Endothelial cell of umbilical vein (primary cell): ENCODE measurements at regions not wholly inside any gene's neighbourhood (a gene's known extent, or its start where the extent isn't known, plus 50 kb on each side); places are given as distances from the start of the nearest gene placed in this dataset.

Experiments used
- BruUV-seq: library from RNA; stranded (reverse); fragments of 400-500 nt; replicated peaks from 2 replicates; lab custom pipeline; 2021; lab: Mats Ljungman, UMichigan
- CTCF ChIA-PET: fragments of 300-600, 350-600 bp; sonication (Branson Sonifier 250); formaldehyde crosslinking; loops from one replicate; lab custom pipeline; 2021; ENCODE audit warnings: antibody characterized with exemption, inconsistent platforms; lab: Charles Lee
- POLR2A ChIA-PET: fragments of 300-600, 350-600 bp; sonication (Branson Sonifier 250); formaldehyde crosslinking; loops from one replicate; lab custom pipeline; 2021; ENCODE audit warnings: antibody characterized with exemption, inconsistent platforms; lab: Charles Lee
- DNase-seq: peaks from one replicate; pipeline ENCODE4 v3.0.0-alpha.2; 2011; ENCODE audit warnings: low read depth, low spot score
- FAIRE-seq: peaks from 2 replicates; lab custom pipeline; 2011; peaks lifted over from hg19 to GRCh38; lab: Jason Lieb, UNC
- H2AFZ ChIP-seq: 2 replicates; pipeline ENCODE4 v1.6.0; 2012; ENCODE audit warnings: low read depth, low read length, control low read depth, inconsistent platforms
- H3K27ac ChIP-seq: 2 replicates; pipeline ENCODE4 v1.5.1; 2011; ENCODE audit warnings: low read depth, mild to moderate bottlenecking, control low read depth, low read length, moderate library complexity; ENCODE audit not compliant: insufficient read depth
- H3K27me3 ChIP-seq, 2 experiments: 2 replicates each; pipeline versions ENCODE4 v1.6.0 to v1.6.1; 2011; ENCODE audit warnings: low read length in 2 of 2, mixed read lengths in 1 of 2; ENCODE audit not compliant: control insufficient read depth in 2 of 2, insufficient read depth in 2 of 2
- H3K36me3 ChIP-seq, 2 experiments: 2 replicates in 1 of 2; 3 replicates in 1 of 2; pipeline ENCODE4 v1.5.1; 2011; ENCODE audit warnings: low read length in 2 of 2, mild to moderate bottlenecking in 1 of 2, moderate library complexity in 1 of 2; ENCODE audit not compliant: control insufficient read depth in 2 of 2, insufficient read depth in 2 of 2; ENCODE audit errors: extremely low read depth in 1 of 2
- H3K4me1 ChIP-seq: 3 replicates; pipeline ENCODE4 v1.5.1; 2011; ENCODE audit warnings: mild to moderate bottlenecking, low read length; ENCODE audit not compliant: control insufficient read depth, insufficient read depth; ENCODE audit errors: extremely low read depth
- H3K4me2 ChIP-seq: 2 replicates; pipeline ENCODE4 v1.6.1; 2011; ENCODE audit warnings: low read length, control low read depth, mixed read lengths; ENCODE audit not compliant: insufficient read depth
- H3K4me3 ChIP-seq, 3 experiments: fragments of 200-600 bp in 1 of 3; sonication (generic), shearing (Covaris generic) in 1 of 3; replicated peaks in 1 of 3; 2 replicates each; pipeline ENCODE4 v1.5.1; 2011 to 2016; ENCODE audit warnings: control low read depth in 3 of 3, low read length in 3 of 3, mild to moderate bottlenecking in 2 of 3, inconsistent platforms in 1 of 3, low read depth in 1 of 3, moderate library complexity in 1 of 3; ENCODE audit not compliant: insufficient read depth in 1 of 3
- H3K79me2 ChIP-seq: 2 replicates; pipeline ENCODE4 v1.6.0; 2012; ENCODE audit warnings: low read length, inconsistent platforms; ENCODE audit not compliant: control insufficient read depth, insufficient read depth
- H3K9ac ChIP-seq: replicated peaks from 2 replicates; pipeline ENCODE3; 2011; ENCODE audit warnings: low read length, control low read depth; ENCODE audit not compliant: insufficient read depth; ENCODE audit errors: extremely low read depth
- H3K9me1 ChIP-seq: replicated peaks from 3 replicates; pipeline ENCODE4 v1.6.0; 2011; ENCODE audit warnings: mild to moderate bottlenecking, low read length; ENCODE audit not compliant: control insufficient read depth, insufficient read depth; ENCODE audit errors: extremely low read depth
- H3K9me3 ChIP-seq: replicated peaks from 2 replicates; pipeline ENCODE4 v1.5.1; 2012; ENCODE audit warnings: low read length, inconsistent platforms; ENCODE audit not compliant: control insufficient read depth, insufficient read depth
- H4K20me1 ChIP-seq: replicated peaks from 2 replicates; pipeline ENCODE3; 2011; ENCODE audit warnings: mild to moderate bottlenecking, low read length; ENCODE audit not compliant: control insufficient read depth, insufficient read depth; ENCODE audit errors: extremely low read depth
- CTCF ChIP-seq, 2 donors: IDR thresholded peaks; 1 replicate in 1 of 2; 2 replicates in 1 of 2; pipeline ENCODE4 v1.5.1; 2011; ENCODE audit warnings: low read length in 2 of 2, mild to moderate bottlenecking in 2 of 2, moderate library complexity in 2 of 2, control low read depth in 1 of 2, inconsistent platforms in 1 of 2, low read depth in 1 of 2; ENCODE audit not compliant: insufficient read depth in 1 of 2; ENCODE audit errors: extremely low read depth in 1 of 2
- EZH2 ChIP-seq: IDR thresholded peaks from 2 replicates; pipeline ENCODE4 v1.6.1; 2012; ENCODE audit warnings: borderline replicate concordance, low read depth, mild to moderate bottlenecking, moderate library complexity, low read length, inconsistent platforms; ENCODE audit not compliant: severe bottlenecking
- FOS ChIP-seq: IDR thresholded peaks from 2 replicates; pipeline ENCODE4 v1.6.1; 2011; ENCODE audit warnings: mild to moderate bottlenecking, low read length, moderate library complexity, borderline replicate concordance; ENCODE audit not compliant: insufficient read depth
- GATA2 ChIP-seq: IDR thresholded peaks from 2 replicates; pipeline ENCODE4 v1.7.0; 2011; ENCODE audit warnings: low read depth, mild to moderate bottlenecking, moderate library complexity, mixed read lengths, low read length; ENCODE audit not compliant: insufficient read length, insufficient read depth
- JUN ChIP-seq: IDR thresholded peaks from 2 replicates; pipeline ENCODE4 v1.6.1; 2011; ENCODE audit warnings: borderline replicate concordance, low read depth; ENCODE audit not compliant: insufficient read length, insufficient read depth
- MYC ChIP-seq: IDR thresholded peaks from one replicate; pipeline ENCODE4 v1.6.1; 2011; ENCODE audit warnings: mild to moderate bottlenecking, low read depth, low read length
- POLR2A ChIP-seq: IDR thresholded peaks from 2 replicates; pipeline ENCODE4 v1.6.1; 2012; ENCODE audit warnings: low read depth, mild to moderate bottlenecking, control low read depth, low read length
- POLR2AphosphoS5 ChIP-seq: IDR thresholded peaks from 2 replicates; pipeline ENCODE4 v1.6.1; 2012; ENCODE audit warnings: low read depth, mild to moderate bottlenecking, control low read depth, low read length, moderate library complexity; ENCODE audit not compliant: insufficient read depth
- dilution Hi-C: fragments of 300-500 bp; cut with MboI; formaldehyde crosslinking; loops from one replicate; pipeline ENCODE4 v1.15.0; 2019; ENCODE audit warnings: low sequenced_read_pairs; ENCODE audit not compliant: extremely low pct_ligation_motif_present
- intact Hi-C: fragments of 100-400 bp; cut with micrococcal nuclease; formaldehyde crosslinking; loops from one replicate; pipeline ENCODE4 v1.10.0; 2022

- no peaks in the 10 kb centered on the region for H3K9me3 ChIP-seq
- DNase-seq (peak; percentile 3), FAIRE-seq (no peak)
- no TSS peak for BruUV-seq
- H3K4me1 ChIP-seq: no peaks in the 10 kb centered on the region
- no peak overlapping the region for H3K27ac ChIP-seq
- no peak overlapping the region for H3K9ac ChIP-seq
- H4K20me1 ChIP-seq: no peaks in the 10 kb centered on the region
- no peaks in the 10 kb centered on the region for H3K79me2 ChIP-seq
- H3K27me3 ChIP-seq: no peaks in the 10 kb centered on the region
- ChIA-PET POLR2A (no interaction called here), CTCF (no interaction called here)
- intact Hi-C loops: no loop called here
- H3K36me3 ChIP-seq: no peaks in the 10 kb centered on the region
- H3K4me3 ChIP-seq: no peak overlapping the region
- dilution Hi-C loops: no loop called here
- no peaks in the 10 kb centered on the region for H3K9me1 ChIP-seq
- TF ChIP-seq FOS: no peak
- no peak for TF ChIP-seq EZH2
- no peak for TF ChIP-seq POLR2AphosphoS5
- no peak for TF ChIP-seq MYC
- TF ChIP-seq CTCF (IDR thresholded peaks at IDR 0.05; ENCODE audit: extremely low read depth in 1 of 2, insufficient read depth in 1 of 2, low read depth in 1 of 2, low read length in 2 of 2): no peak
- no peak for TF ChIP-seq POLR2A
- no peak for TF ChIP-seq JUN
- TF ChIP-seq GATA2: no peak
- H2AFZ ChIP-seq: no peak overlapping the region
- no peak overlapping the region for H3K4me2 ChIP-seq
Observed at GRCh38 chr5:88558366-88558765, 289.7 kb upstream of the TMEM161B start.
